ENCODE measurements at regions not wholly inside any gene's neighbourhood (a gene's known extent, or its start where the extent isn't known, plus 50 kb on each side); places are given as distances from the start of the nearest gene placed in this dataset.
"Not testable (repeated sequence)": the region's sequence is repeated elsewhere in the genome, so short reads cannot be mapped to it uniquely, and the experiment has no call there.

DNA sequence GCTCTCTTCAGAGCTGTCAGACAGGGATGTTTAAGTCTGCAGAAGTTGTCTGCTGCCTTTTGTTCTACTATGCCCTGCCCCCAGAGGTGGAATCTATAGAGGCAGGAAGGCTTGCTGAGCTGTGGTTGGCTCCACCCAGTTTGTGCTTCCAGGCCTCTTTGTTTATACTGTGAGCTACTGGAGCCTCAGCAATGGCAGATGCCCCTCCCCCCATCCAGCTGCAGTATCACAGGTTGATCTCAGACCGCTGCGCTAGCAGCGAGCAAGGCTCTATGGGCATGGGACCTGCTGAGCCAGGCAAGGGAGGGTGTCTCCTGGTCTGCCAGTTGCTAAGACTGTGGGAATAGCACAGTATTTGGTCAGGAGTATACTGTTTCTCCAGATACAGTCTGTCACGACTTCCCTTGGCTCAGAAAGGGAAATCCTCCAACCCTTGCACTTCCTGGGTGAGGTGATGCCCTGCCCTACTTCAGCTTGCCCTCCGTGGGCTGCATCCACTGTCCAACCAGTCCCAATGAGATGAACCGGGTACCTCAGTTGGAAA lies 175.2 kb upstream of the TACR1 start:
- TF ChIP-seq EZH2 (IDR thresholded peaks at IDR 0.05; ENCODE audit: borderline replicate concordance) = not testable (repeated sequence)
- TF ChIP-seq, protein P1, sequence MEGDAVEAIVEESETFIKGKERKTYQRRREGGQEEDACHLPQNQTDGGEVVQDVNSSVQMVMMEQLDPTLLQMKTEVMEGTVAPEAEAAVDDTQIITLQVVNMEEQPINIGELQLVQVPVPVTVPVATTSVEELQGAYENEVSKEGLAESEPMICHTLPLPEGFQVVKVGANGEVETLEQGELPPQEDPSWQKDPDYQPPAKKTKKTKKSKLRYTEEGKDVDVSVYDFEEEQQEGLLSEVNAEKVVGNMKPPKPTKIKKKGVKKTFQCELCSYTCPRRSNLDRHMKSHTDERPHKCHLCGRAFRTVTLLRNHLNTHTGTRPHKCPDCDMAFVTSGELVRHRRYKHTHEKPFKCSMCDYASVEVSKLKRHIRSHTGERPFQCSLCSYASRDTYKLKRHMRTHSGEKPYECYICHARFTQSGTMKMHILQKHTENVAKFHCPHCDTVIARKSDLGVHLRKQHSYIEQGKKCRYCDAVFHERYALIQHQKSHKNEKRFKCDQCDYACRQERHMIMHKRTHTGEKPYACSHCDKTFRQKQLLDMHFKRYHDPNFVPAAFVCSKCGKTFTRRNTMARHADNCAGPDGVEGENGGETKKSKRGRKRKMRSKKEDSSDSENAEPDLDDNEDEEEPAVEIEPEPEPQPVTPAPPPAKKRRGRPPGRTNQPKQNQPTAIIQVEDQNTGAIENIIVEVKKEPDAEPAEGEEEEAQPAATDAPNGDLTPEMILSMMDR (IDR thresholded peaks at IDR 0.05; ENCODE audit: poor library complexity) = not testable (repeated sequence)
